Hepatocyte (in vitro differentiated cells): ENCODE measurements at regions not wholly inside any gene's neighbourhood (a gene's known extent, or its start where the extent isn't known, plus 50 kb on each side); places are given as distances from the start of the nearest gene placed in this dataset.

Experiments used
- DNase-seq: peaks from one replicate; pipeline ENCODE4 v3.0.0-alpha.2; 2016; ENCODE audit warnings: low spot score
- H2AFZ ChIP-seq: fragments of 200-600 bp; sonication (generic); 2 replicates; pipeline ENCODE4 v1.6.0; 2016; ENCODE audit warnings: antibody characterized with exemption, mild to moderate bottlenecking
- H3K27ac ChIP-seq: fragments of 200-600 bp; sonication (generic); 2 replicates; pipeline ENCODE4 v1.5.1; 2016; ENCODE audit warnings: mild to moderate bottlenecking
- H3K27me3 ChIP-seq: fragments of 200-600 bp; sonication (generic); 2 replicates; pipeline ENCODE4 v1.6.1; 2016
- H3K36me3 ChIP-seq: fragments of 200-600 bp; sonication (generic); replicated peaks from 2 replicates; pipeline ENCODE4 v1.5.1; 2016; ENCODE audit warnings: low read depth; ENCODE audit not compliant: insufficient read depth
- H3K4me1 ChIP-seq: fragments of 200-600 bp; sonication (generic); 2 replicates; pipeline ENCODE4 v1.5.1; 2016; ENCODE audit warnings: mild to moderate bottlenecking, moderate library complexity; ENCODE audit not compliant: insufficient read depth
- H3K4me2 ChIP-seq: fragments of 200-600 bp; sonication (generic); 2 replicates; pipeline ENCODE4 v1.6.0; 2016
- H3K4me3 ChIP-seq: fragments of 200-600 bp; sonication (generic); 2 replicates; pipeline ENCODE4 v1.5.1; 2016; ENCODE audit warnings: mild to moderate bottlenecking
- H3K79me2 ChIP-seq: fragments of 200-600 bp; sonication (generic); 2 replicates; pipeline ENCODE4 v1.6.0; 2017; ENCODE audit warnings: mild to moderate bottlenecking
- H3K9me2 ChIP-seq: fragments of 200-600 bp; sonication (generic); replicated peaks from 2 replicates; pipeline ENCODE4 v1.6.0; 2017; ENCODE audit warnings: mild to moderate bottlenecking; ENCODE audit not compliant: insufficient read depth
- H3K9me3 ChIP-seq: fragments of 200-600 bp; sonication (generic); 2 replicates; pipeline ENCODE4 v1.5.1; 2016; ENCODE audit warnings: low read depth, mild to moderate bottlenecking
- H4K20me1 ChIP-seq: fragments of 200-600 bp; sonication (generic); 2 replicates; pipeline ENCODE4 v1.6.0; 2016; ENCODE audit warnings: mild to moderate bottlenecking; ENCODE audit not compliant: insufficient read depth, poor library complexity, severe bottlenecking
- EZH2 ChIP-seq: fragments of 200-600 bp; sonication (generic); IDR thresholded peaks from 2 replicates; pipeline ENCODE4 v1.6.1; 2016; ENCODE audit warnings: antibody characterized with exemption, mild to moderate bottlenecking, borderline replicate concordance
- EZH2phosphoT487 ChIP-seq: fragments of 200-600 bp; sonication (generic); IDR thresholded peaks from one replicate; pipeline ENCODE4 v1.6.1; 2018; ENCODE audit warnings: antibody characterized with exemption, mild to moderate bottlenecking, low read depth, moderate library complexity; ENCODE audit not compliant: unreplicated experiment, severe bottlenecking
- WGBS: methylation state at CpG from one replicate; pipeline ENCODE4 v1.1.6; 2016; ENCODE audit warnings: low lambda C conversion rate; ENCODE audit errors: missing lambda C conversion rate; 5-methylcytosine and 5-hydroxymethylcytosine counted together
- TF ChIP-seq, protein P1 (sequence below): fragments of 200-600 bp; sonication (generic); IDR thresholded peaks from 2 replicates; pipeline ENCODE4 v1.5.1; 2016; ENCODE audit warnings: antibody characterized with exemption, mild to moderate bottlenecking; ENCODE audit not compliant: poor library complexity

GRCh38 chr1:208326033-208326432, 81.8 kb upstream of the PLXNA2 start:
- H3K27ac ChIP-seq: no peak overlapping the region
- WGBS: 70% methylated on average over 1 of the region's 1 CpG

GRCh38 chr1:208329300-208329699, 85.1 kb upstream of the PLXNA2 start:
- 86% methylated on average over 2 of the region's 2 CpGs for WGBS

More at GRCh38 chr1:208326033-208326432, 81.8 kb upstream of the PLXNA2 start:
- H3K36me3 ChIP-seq: no peaks in the 10 kb centered on the region
- H3K9me2 ChIP-seq: no peaks in the 10 kb centered on the region
- DNase-seq: no peak
- H3K79me2 ChIP-seq: no peaks in the 10 kb centered on the region
- no peak overlapping the region for H3K4me3 ChIP-seq
- no peaks in the 10 kb centered on the region for H3K9me3 ChIP-seq
- H3K4me1 ChIP-seq: no peaks in the 10 kb centered on the region
- TF ChIP-seq, protein P1, sequence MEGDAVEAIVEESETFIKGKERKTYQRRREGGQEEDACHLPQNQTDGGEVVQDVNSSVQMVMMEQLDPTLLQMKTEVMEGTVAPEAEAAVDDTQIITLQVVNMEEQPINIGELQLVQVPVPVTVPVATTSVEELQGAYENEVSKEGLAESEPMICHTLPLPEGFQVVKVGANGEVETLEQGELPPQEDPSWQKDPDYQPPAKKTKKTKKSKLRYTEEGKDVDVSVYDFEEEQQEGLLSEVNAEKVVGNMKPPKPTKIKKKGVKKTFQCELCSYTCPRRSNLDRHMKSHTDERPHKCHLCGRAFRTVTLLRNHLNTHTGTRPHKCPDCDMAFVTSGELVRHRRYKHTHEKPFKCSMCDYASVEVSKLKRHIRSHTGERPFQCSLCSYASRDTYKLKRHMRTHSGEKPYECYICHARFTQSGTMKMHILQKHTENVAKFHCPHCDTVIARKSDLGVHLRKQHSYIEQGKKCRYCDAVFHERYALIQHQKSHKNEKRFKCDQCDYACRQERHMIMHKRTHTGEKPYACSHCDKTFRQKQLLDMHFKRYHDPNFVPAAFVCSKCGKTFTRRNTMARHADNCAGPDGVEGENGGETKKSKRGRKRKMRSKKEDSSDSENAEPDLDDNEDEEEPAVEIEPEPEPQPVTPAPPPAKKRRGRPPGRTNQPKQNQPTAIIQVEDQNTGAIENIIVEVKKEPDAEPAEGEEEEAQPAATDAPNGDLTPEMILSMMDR: no peak
- no peak for TF ChIP-seq EZH2
- no peak for TF ChIP-seq EZH2phosphoT487
- H3K4me2 ChIP-seq: no peak overlapping the region
- H3K27me3 ChIP-seq: no peaks in the 10 kb centered on the region
- H2AFZ ChIP-seq: no peak overlapping the region
- no peaks in the 10 kb centered on the region for H4K20me1 ChIP-seq

GRCh38 chr1:208332036-208332773, 88.0 kb upstream of the PLXNA2 start:
- H3K9me2 ChIP-seq: no peaks in the 10 kb centered on the region
- H3K9me3 ChIP-seq: no peaks in the 10 kb centered on the region
- H2AFZ ChIP-seq: no peak overlapping the region
- H3K4me2 ChIP-seq: no peak overlapping the region
- no peak overlapping the region for H3K27ac ChIP-seq
- DNase-seq: no peak
- H3K4me1 ChIP-seq: no peaks in the 10 kb centered on the region
- H3K36me3 ChIP-seq: no peaks in the 10 kb centered on the region
- 56% methylated on average over 6 of the region's 6 CpGs for WGBS
- no peaks in the 10 kb centered on the region for H3K79me2 ChIP-seq
- TF ChIP-seq, protein P1: no peak
- TF ChIP-seq EZH2phosphoT487 (no peak), EZH2 (no peak)
- no peaks in the 10 kb centered on the region for H3K27me3 ChIP-seq
- no peaks in the 10 kb centered on the region for H4K20me1 ChIP-seq
- no peak overlapping the region for H3K4me3 ChIP-seq

More at GRCh38 chr1:208329300-208329699, 85.1 kb upstream of the PLXNA2 start:
- H3K36me3 ChIP-seq: no peaks in the 10 kb centered on the region
- H3K4me2 ChIP-seq: no peak overlapping the region
- no peak overlapping the region for H2AFZ ChIP-seq
- H3K79me2 ChIP-seq: no peaks in the 10 kb centered on the region
- no peak overlapping the region for H3K27ac ChIP-seq
- no peaks in the 10 kb centered on the region for H3K9me2 ChIP-seq
- H3K9me3 ChIP-seq: no peaks in the 10 kb centered on the region
- TF ChIP-seq, protein P1: no peak
- TF ChIP-seq EZH2 (no peak), EZH2phosphoT487 (no peak)
- H3K4me1 ChIP-seq: no peaks in the 10 kb centered on the region
- H3K4me3 ChIP-seq: no peak overlapping the region
- H3K27me3 ChIP-seq: no peaks in the 10 kb centered on the region
- no peaks in the 10 kb centered on the region for H4K20me1 ChIP-seq
- DNase-seq: no peak
